NT2/D1 (cell line): ENCODE measurements at regions not wholly inside any gene's neighbourhood (a gene's known extent, or its start where the extent isn't known, plus 50 kb on each side); places are given as distances from the start of the nearest gene placed in this dataset.

Source experiments
- SUZ12 ChIP-seq: IDR thresholded peaks from 2 replicates; pipeline ENCODE4 v1.6.1; 2011; ENCODE audit not compliant: insufficient read length, insufficient read depth; ENCODE audit errors: extremely low read depth
- YY1 ChIP-seq: IDR thresholded peaks from 2 replicates; pipeline ENCODE4 v1.6.1; 2011; ENCODE audit not compliant: insufficient read length, insufficient read depth

GRCh38 chr9:95751520-95751790 lies 124.0 kb upstream of the ERCC6L2 start:
- no peak for TF ChIP-seq SUZ12
- no peak for TF ChIP-seq YY1
